Parathyroid adenoma (tissue), 2 donors: ENCODE measurements at regions not wholly inside any gene's neighbourhood (a gene's known extent, or its start where the extent isn't known, plus 50 kb on each side); places are given as distances from the start of the nearest gene placed in this dataset.

Source experiments
- H2AFZ ChIP-seq: fragments of 300-600 bp; sonication (generic); one replicate; pipeline ENCODE4 v1.7.0; 2017; ENCODE audit warnings: antibody characterized with exemption, mild to moderate bottlenecking
- H3K27ac ChIP-seq: fragments of 300-600 bp; sonication (generic); one replicate; pipeline ENCODE4 v1.7.0; 2017
- H3K27me3 ChIP-seq: fragments of 300-600 bp; sonication (generic); one replicate; pipeline ENCODE4 v1.7.0; 2017; ENCODE audit warnings: low read length; ENCODE audit not compliant: control insufficient read depth, insufficient read depth
- H3K36me3 ChIP-seq: fragments of 300-600 bp; sonication (generic); one replicate; pipeline ENCODE4 v1.7.0; 2017; ENCODE audit warnings: low read length; ENCODE audit not compliant: control insufficient read depth, insufficient read depth
- H3K4me1 ChIP-seq: fragments of 300-600 bp; sonication (generic); one replicate; pipeline ENCODE4 v1.7.0; 2017; ENCODE audit warnings: control low read depth
- H3K4me2 ChIP-seq: fragments of 300-600 bp; sonication (generic); one replicate; pipeline ENCODE4 v1.7.0; 2017; ENCODE audit warnings: low read length
- H3K4me3 ChIP-seq: fragments of 300-600 bp; sonication (generic); one replicate; pipeline ENCODE4 v1.7.0; 2017; ENCODE audit warnings: low read depth, low read length
- H3K79me2 ChIP-seq: fragments of 300-600 bp; sonication (generic); one replicate; pipeline ENCODE4 v1.7.0; 2017; ENCODE audit warnings: control low read depth
- H3K9ac ChIP-seq: fragments of 300-600 bp; sonication (generic); one replicate; pipeline ENCODE4 v1.7.0; 2017; ENCODE audit warnings: mild to moderate bottlenecking
- H3K9me3 ChIP-seq: fragments of 300-600 bp; sonication (generic); one replicate; pipeline ENCODE4 v1.7.0; 2017; ENCODE audit warnings: low read length; ENCODE audit not compliant: control insufficient read depth
- TF ChIP-seq, protein P1 (sequence below): fragments of 300-600 bp; sonication (generic); IDR thresholded peaks from one replicate; pipeline ENCODE4 v1.7.0; 2017; ENCODE audit warnings: antibody characterized with exemption, mild to moderate bottlenecking
- donor health status: primary hyperparathyroidism.

- Histone ChIP-seq H2AFZ (no peak overlapping the region), H3K9me3 (no peaks in the 10 kb centered on the region), H3K9ac (no peak overlapping the region), H3K79me2 (no peaks in the 10 kb centered on the region), H3K4me1 (no peaks in the 10 kb centered on the region), H3K27me3 (no peaks in the 10 kb centered on the region), H3K27ac (no peak overlapping the region), H3K4me2 (no peak overlapping the region), H3K36me3 (no peaks in the 10 kb centered on the region), H3K4me3 (no peak overlapping the region)
- TF ChIP-seq, protein P1, sequence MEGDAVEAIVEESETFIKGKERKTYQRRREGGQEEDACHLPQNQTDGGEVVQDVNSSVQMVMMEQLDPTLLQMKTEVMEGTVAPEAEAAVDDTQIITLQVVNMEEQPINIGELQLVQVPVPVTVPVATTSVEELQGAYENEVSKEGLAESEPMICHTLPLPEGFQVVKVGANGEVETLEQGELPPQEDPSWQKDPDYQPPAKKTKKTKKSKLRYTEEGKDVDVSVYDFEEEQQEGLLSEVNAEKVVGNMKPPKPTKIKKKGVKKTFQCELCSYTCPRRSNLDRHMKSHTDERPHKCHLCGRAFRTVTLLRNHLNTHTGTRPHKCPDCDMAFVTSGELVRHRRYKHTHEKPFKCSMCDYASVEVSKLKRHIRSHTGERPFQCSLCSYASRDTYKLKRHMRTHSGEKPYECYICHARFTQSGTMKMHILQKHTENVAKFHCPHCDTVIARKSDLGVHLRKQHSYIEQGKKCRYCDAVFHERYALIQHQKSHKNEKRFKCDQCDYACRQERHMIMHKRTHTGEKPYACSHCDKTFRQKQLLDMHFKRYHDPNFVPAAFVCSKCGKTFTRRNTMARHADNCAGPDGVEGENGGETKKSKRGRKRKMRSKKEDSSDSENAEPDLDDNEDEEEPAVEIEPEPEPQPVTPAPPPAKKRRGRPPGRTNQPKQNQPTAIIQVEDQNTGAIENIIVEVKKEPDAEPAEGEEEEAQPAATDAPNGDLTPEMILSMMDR, result no peak
Observed at GRCh38 chr16:9357829-9358228, 266.4 kb downstream of the HAPSTR1 start.

GRCh38 chr16:9360075-9360474 is 268.6 kb downstream of the HAPSTR1 start:
- Histone ChIP-seq H3K27ac (no peak overlapping the region), H3K4me1 (no peaks in the 10 kb centered on the region), H3K27me3 (no peaks in the 10 kb centered on the region), H3K9me3 (no peaks in the 10 kb centered on the region), H3K9ac (no peak overlapping the region), H3K4me2 (no peak overlapping the region), H3K79me2 (no peaks in the 10 kb centered on the region), H3K4me3 (no peak overlapping the region), H3K36me3 (no peaks in the 10 kb centered on the region), H2AFZ (no peak overlapping the region)
- TF ChIP-seq, protein P1, result no peak

DNA sequence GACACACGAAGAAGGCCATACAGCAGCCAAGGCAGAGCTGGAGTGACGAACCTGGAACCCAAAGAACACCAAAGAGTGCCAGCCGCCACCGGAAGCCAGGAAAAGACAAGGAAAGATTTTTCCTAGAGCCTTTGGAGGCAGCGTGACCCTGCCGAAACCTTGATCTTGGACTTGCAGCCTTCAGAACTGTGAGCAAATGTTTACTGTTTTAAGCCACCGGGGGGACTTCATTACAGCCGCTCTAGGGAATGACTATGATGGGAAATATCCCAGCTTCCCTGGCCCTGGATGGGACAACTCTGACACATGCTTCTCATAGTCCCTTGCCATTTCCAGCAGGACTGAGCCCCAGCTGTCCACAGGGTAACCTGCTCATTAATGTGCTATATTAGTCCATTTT is 270.6 kb downstream of the HAPSTR1 start:
- Histone ChIP-seq H3K36me3 (no peaks in the 10 kb centered on the region), H3K9me3 (no peaks in the 10 kb centered on the region), H3K79me2 (no peaks in the 10 kb centered on the region), H3K4me3 (no peak overlapping the region), H3K4me1 (no peaks in the 10 kb centered on the region), H3K27me3 (no peaks in the 10 kb centered on the region), H2AFZ (no peak overlapping the region), H3K27ac (no peak overlapping the region), H3K4me2 (no peak overlapping the region), H3K9ac (no peak overlapping the region)
- TF ChIP-seq, protein P1, result no peak

- H3K9me3 ChIP-seq, result no peaks in the 10 kb centered on the region
- H3K27me3 ChIP-seq, result no peaks in the 10 kb centered on the region
- H2AFZ ChIP-seq, result no peak overlapping the region
- no peaks in the 10 kb centered on the region for H3K4me1 ChIP-seq
- H3K4me2 ChIP-seq, result no peak overlapping the region
- H3K27ac ChIP-seq, result no peak overlapping the region
- no peaks in the 10 kb centered on the region for H3K79me2 ChIP-seq
- H3K36me3 ChIP-seq, result no peaks in the 10 kb centered on the region
- TF ChIP-seq, protein P1, result no peak
- no peak overlapping the region for H3K9ac ChIP-seq
- H3K4me3 ChIP-seq, result no peak overlapping the region
Observed at GRCh38 chr16:9362604-9363003, 271.2 kb downstream of the HAPSTR1 start.

- H3K36me3 ChIP-seq, result no peaks in the 10 kb centered on the region
- no peak overlapping the region for H2AFZ ChIP-seq
- no peaks in the 10 kb centered on the region for H3K27me3 ChIP-seq
- TF ChIP-seq, protein P1, result no peak
- no peak overlapping the region for H3K9ac ChIP-seq
- no peak overlapping the region for H3K27ac ChIP-seq
- no peak overlapping the region for H3K4me3 ChIP-seq
- no peaks in the 10 kb centered on the region for H3K4me1 ChIP-seq
- H3K4me2 ChIP-seq, result no peak overlapping the region
- H3K79me2 ChIP-seq, result no peaks in the 10 kb centered on the region
- H3K9me3 ChIP-seq, result no peaks in the 10 kb centered on the region
Observed at GRCh38 chr16:9363520-9363919, 272.1 kb downstream of the HAPSTR1 start.
